KMS-11 (cell line): ENCODE measurements at regions not wholly inside any gene's neighbourhood (a gene's known extent, or its start where the extent isn't known, plus 50 kb on each side); places are given as distances from the start of the nearest gene placed in this dataset.

ENCODE experiments used
- H2AFZ ChIP-seq: fragments of 200-600 bp; sonication (generic); 2 replicates; pipeline ENCODE4 v1.6.1; 2016; ENCODE audit warnings: antibody characterized with exemption, mixed run types, low read depth
- H3K27ac ChIP-seq: fragments of 200-600 bp; sonication (generic); 2 replicates; pipeline ENCODE4 v1.6.1; 2016; ENCODE audit warnings: mild to moderate bottlenecking, mixed run types
- H3K27me3 ChIP-seq: fragments of 200-600 bp; sonication (generic); 2 replicates; pipeline ENCODE4 v1.6.1; 2017; ENCODE audit warnings: mild to moderate bottlenecking, low read depth, mixed run types, moderate library complexity; ENCODE audit not compliant: insufficient read depth
- H3K36me3 ChIP-seq: fragments of 200-600 bp; sonication (generic); 2 replicates; pipeline ENCODE4 v1.6.1; 2017; ENCODE audit warnings: mild to moderate bottlenecking, mixed run types; ENCODE audit not compliant: insufficient read depth
- H3K4me1 ChIP-seq: fragments of 200-600 bp; sonication (generic); 2 replicates; pipeline ENCODE4 v1.6.1; 2016; ENCODE audit warnings: mild to moderate bottlenecking, low read depth, mixed run types; ENCODE audit not compliant: poor library complexity, severe bottlenecking
- H3K4me2 ChIP-seq: fragments of 200-600 bp; sonication (generic); 2 replicates; pipeline ENCODE4 v1.7.0; 2016; ENCODE audit warnings: mild to moderate bottlenecking, mixed run types
- H3K4me3 ChIP-seq: fragments of 200-600 bp; sonication (generic); IDR thresholded peaks from 2 replicates; pipeline ENCODE4 v1.6.1; 2017; ENCODE audit warnings: low read depth, low read length, mixed read lengths; ENCODE audit not compliant: insufficient read depth
- H3K79me2 ChIP-seq: fragments of 200-600 bp; sonication (generic); 2 replicates; pipeline ENCODE4 v1.6.1; 2016; ENCODE audit warnings: low read depth, mixed run types; ENCODE audit not compliant: insufficient read depth
- H3K9ac ChIP-seq: fragments of 200-600 bp; sonication (generic); 2 replicates; pipeline ENCODE4 v1.6.1; 2016; ENCODE audit warnings: mild to moderate bottlenecking, mixed run types
- H4K20me1 ChIP-seq: fragments of 200-600 bp; sonication (generic); 2 replicates; pipeline ENCODE4 v1.6.1; 2016; ENCODE audit warnings: mild to moderate bottlenecking, mixed run types; ENCODE audit not compliant: insufficient read depth
- CTCF ChIP-seq: fragments of 200-600 bp; sonication (generic); conservative IDR thresholded peaks from 2 replicates; pipeline ENCODE4 v1.6.1; 2017; ENCODE audit warnings: low read depth, mild to moderate bottlenecking, antibody characterized with exemption, low read length, moderate library complexity, mixed read lengths

GRCh38 chr13:97127842-97128241 is 94.3 kb upstream of the MBNL2 start:
- Histone ChIP-seq H3K79me2 (no peaks in the 10 kb centered on the region), H4K20me1 (no peaks in the 10 kb centered on the region), H3K27ac (no peak overlapping the region), H3K4me2 (no peak overlapping the region), H3K4me1 (no peaks in the 10 kb centered on the region), H3K36me3 (no peaks in the 10 kb centered on the region), H3K9ac (no peak overlapping the region), H2AFZ (no peak overlapping the region), H3K27me3 (no peaks in the 10 kb centered on the region), H3K4me3 (no peak overlapping the region)
- no peak for TF ChIP-seq CTCF

GRCh38 chr13:97130190-97130589 is 91.9 kb upstream of the MBNL2 start:
- Histone ChIP-seq H3K36me3 (no peaks in the 10 kb centered on the region), H3K79me2 (no peaks in the 10 kb centered on the region), H3K27ac (no peak overlapping the region), H3K4me3 (no peak overlapping the region), H4K20me1 (no peaks in the 10 kb centered on the region), H3K4me2 (no peak overlapping the region), H3K9ac (no peak overlapping the region), H3K27me3 (no peaks in the 10 kb centered on the region), H2AFZ (no peak overlapping the region), H3K4me1 (no peaks in the 10 kb centered on the region)
- TF ChIP-seq CTCF, result no peak

GRCh38 chr13:97131447-97131846 is 90.7 kb upstream of the MBNL2 start:
- Histone ChIP-seq H4K20me1 (no peaks in the 10 kb centered on the region), H3K4me1 (no peaks in the 10 kb centered on the region), H3K4me2 (no peak overlapping the region), H3K79me2 (no peaks in the 10 kb centered on the region), H3K4me3 (no peak overlapping the region), H2AFZ (no peak overlapping the region), H3K27me3 (no peaks in the 10 kb centered on the region), H3K27ac (no peak overlapping the region), H3K9ac (no peak overlapping the region), H3K36me3 (no peaks in the 10 kb centered on the region)
- TF ChIP-seq CTCF, result no peak

GRCh38 chr13:97133554-97133953 is 88.6 kb upstream of the MBNL2 start:
- no peaks in the 10 kb centered on the region for H4K20me1 ChIP-seq
- H3K36me3 ChIP-seq, result no peaks in the 10 kb centered on the region
- no peak overlapping the region for H3K4me3 ChIP-seq
- no peak overlapping the region for H3K9ac ChIP-seq
- H3K4me1 ChIP-seq, result no peaks in the 10 kb centered on the region
- H3K27ac ChIP-seq, result no peak overlapping the region
- TF ChIP-seq CTCF, result no peak
- no peaks in the 10 kb centered on the region for H3K79me2 ChIP-seq
- H3K4me2 ChIP-seq, result no peak overlapping the region
- no peak overlapping the region for H2AFZ ChIP-seq
- H3K27me3 ChIP-seq, result no peaks in the 10 kb centered on the region

GRCh38 chr13:97133955-97134354 is 88.2 kb upstream of the MBNL2 start:
- Histone ChIP-seq H3K27ac (no peak overlapping the region), H3K9ac (no peak overlapping the region), H3K36me3 (no peaks in the 10 kb centered on the region), H4K20me1 (no peaks in the 10 kb centered on the region), H3K4me1 (no peaks in the 10 kb centered on the region), H2AFZ (no peak overlapping the region), H3K4me3 (no peak overlapping the region), H3K4me2 (no peak overlapping the region), H3K27me3 (no peaks in the 10 kb centered on the region), H3K79me2 (no peaks in the 10 kb centered on the region)
- TF ChIP-seq CTCF, result no peak
